ENCODE measurements at regions not wholly inside any gene's neighbourhood (a gene's known extent, or its start where the extent isn't known, plus 50 kb on each side); places are given as distances from the start of the nearest gene placed in this dataset.

DNA sequence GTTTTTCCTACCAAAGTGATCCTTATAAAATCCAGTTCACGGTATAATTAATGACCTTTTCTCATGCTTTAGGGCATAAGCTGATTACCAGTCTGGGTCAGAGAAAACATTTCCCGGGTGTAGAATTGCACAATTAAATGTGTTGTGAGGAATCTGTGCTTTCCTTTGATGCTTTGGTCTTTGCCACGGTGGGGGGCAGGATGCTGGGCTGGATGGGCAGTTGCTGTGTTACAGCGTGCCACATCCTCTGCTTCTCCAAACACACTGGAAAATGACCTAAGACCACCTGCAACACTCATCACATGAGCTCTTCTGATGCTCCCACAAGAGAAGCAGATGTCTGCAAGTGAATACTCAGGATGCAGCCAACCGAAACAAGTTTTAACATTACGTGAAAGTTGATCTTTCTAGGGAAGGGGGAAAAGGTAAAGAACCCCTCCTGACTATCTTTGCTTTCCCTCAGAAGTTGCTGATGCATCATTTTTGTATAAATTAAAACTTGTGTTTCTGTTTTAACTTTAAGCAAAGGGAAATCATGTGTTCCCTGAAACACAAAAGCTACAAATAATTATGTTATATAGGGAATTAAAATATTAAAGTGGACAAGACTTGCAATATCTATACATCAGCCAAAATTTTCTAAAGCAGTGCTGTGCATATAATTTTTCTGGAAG lies 515.3 kb upstream of the NR5A2 start:
- ChIA-PET CTCF (no interaction called here), POLR2A (ENCODE audit: low non-redundant PET) (interaction anchor here (0.5 kb wide), 1 partner anchor 1109 kb away, joined by 4 read pairs; no protein-coding TSS in a partner anchor)
- Histone ChIP-seq H3K4me3 (ENCODE audit: low read depth, low read length, poor library complexity, severe bottlenecking) (no peak overlapping the region), H3K4me1 (ENCODE audit: insufficient read depth, low read length, poor library complexity, severe bottlenecking) (no peaks in the 10 kb centered on the region), H3K27ac (ENCODE audit: low read depth, low read length, poor library complexity, severe bottlenecking) (no peak overlapping the region), H3K36me3 (ENCODE audit: insufficient read depth, low read length, poor library complexity, severe bottlenecking) (no peaks in the 10 kb centered on the region), H3K27me3 (replicated peaks; ENCODE audit: insufficient read depth, low read depth, low read length, poor library complexity) (no peaks in the 10 kb centered on the region), H3K9me3 (ENCODE audit: low read depth, low read length, poor library complexity, severe bottlenecking) (no peaks in the 10 kb centered on the region)
- no TSS peak for BruUV-seq (replicated peaks)
- intact Hi-C loops (cut with micrococcal nuclease; ENCODE audit: unreplicated experiment): no loop called here
- peak; percentile 12 for DNase-seq (ENCODE audit: low spot score)
- TF ChIP-seq, protein P1, sequence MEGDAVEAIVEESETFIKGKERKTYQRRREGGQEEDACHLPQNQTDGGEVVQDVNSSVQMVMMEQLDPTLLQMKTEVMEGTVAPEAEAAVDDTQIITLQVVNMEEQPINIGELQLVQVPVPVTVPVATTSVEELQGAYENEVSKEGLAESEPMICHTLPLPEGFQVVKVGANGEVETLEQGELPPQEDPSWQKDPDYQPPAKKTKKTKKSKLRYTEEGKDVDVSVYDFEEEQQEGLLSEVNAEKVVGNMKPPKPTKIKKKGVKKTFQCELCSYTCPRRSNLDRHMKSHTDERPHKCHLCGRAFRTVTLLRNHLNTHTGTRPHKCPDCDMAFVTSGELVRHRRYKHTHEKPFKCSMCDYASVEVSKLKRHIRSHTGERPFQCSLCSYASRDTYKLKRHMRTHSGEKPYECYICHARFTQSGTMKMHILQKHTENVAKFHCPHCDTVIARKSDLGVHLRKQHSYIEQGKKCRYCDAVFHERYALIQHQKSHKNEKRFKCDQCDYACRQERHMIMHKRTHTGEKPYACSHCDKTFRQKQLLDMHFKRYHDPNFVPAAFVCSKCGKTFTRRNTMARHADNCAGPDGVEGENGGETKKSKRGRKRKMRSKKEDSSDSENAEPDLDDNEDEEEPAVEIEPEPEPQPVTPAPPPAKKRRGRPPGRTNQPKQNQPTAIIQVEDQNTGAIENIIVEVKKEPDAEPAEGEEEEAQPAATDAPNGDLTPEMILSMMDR (conservative IDR thresholded peaks at IDR 0.05; ENCODE audit: low read depth, low read length): no peak
- no peak for TF ChIP-seq EZH2 (IDR thresholded peaks at IDR 0.05; ENCODE audit: borderline replicate concordance, low read depth, low read length, poor library complexity, severe bottlenecking)

DNA sequence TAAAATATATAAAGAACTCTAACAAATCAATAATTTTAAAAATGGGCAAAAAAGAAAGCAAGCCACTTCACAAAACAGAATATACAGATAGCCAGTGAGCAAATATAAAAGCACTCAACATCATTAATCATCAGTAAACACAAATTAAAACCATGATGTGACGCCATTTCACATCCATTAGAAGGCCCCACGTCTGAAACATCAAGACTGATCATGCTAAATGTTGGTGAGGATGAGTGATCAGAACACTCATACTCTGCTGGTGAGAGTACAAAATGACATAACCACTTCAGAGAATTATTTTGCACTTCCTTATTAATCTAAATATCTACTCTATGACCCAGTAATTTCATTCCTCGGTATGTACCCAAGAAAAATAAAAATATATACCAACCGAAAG lies 512.2 kb upstream of the NR5A2 start:
- no peak for DNase-seq (ENCODE audit: low spot score)
- Histone ChIP-seq H3K27ac (ENCODE audit: low read depth, low read length, poor library complexity, severe bottlenecking) (no peak overlapping the region), H3K36me3 (ENCODE audit: insufficient read depth, low read length, poor library complexity, severe bottlenecking) (no peaks in the 10 kb centered on the region), H3K27me3 (replicated peaks; ENCODE audit: insufficient read depth, low read depth, low read length, poor library complexity) (no peaks in the 10 kb centered on the region), H3K4me3 (ENCODE audit: low read depth, low read length, poor library complexity, severe bottlenecking) (no peak overlapping the region), H3K9me3 (ENCODE audit: low read depth, low read length, poor library complexity, severe bottlenecking) (no peaks in the 10 kb centered on the region), H3K4me1 (ENCODE audit: insufficient read depth, low read length, poor library complexity, severe bottlenecking) (no peaks in the 10 kb centered on the region)
- CTCF ChIA-PET: no interaction called here
- intact Hi-C loops (cut with micrococcal nuclease; ENCODE audit: unreplicated experiment): no loop called here
- no TSS peak for BruUV-seq (replicated peaks)
- POLR2A ChIA-PET (ENCODE audit: low non-redundant PET): no interaction called here
- TF ChIP-seq EZH2 (IDR thresholded peaks at IDR 0.05; ENCODE audit: borderline replicate concordance, low read depth, low read length, poor library complexity, severe bottlenecking): no peak
- TF ChIP-seq, protein P1 (conservative IDR thresholded peaks at IDR 0.05; ENCODE audit: low read depth, low read length): no peak

DNA sequence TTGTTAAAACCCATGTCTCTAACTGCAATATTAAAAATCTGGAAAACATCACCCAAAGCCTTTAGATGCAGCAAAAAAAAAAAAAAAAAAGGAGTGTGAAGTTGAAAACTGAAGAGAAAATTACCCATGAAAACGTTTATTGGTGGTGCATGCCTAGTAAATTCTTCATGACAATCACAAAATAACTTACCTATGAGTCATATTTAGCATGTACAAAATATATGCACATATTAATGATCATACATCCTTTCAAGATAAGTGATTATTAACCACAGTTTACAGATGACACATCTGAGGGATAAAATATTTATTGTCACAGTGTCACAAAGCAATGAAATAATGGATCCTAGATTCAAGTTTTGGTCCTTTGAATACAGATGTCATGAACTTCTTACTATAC lies 505.2 kb upstream of the NR5A2 start:
- Histone ChIP-seq H3K36me3 (ENCODE audit: insufficient read depth, low read length, poor library complexity, severe bottlenecking) (no peaks in the 10 kb centered on the region), H3K9me3 (ENCODE audit: low read depth, low read length, poor library complexity, severe bottlenecking) (no peaks in the 10 kb centered on the region), H3K27ac (ENCODE audit: low read depth, low read length, poor library complexity, severe bottlenecking) (no peak overlapping the region), H3K27me3 (replicated peaks; ENCODE audit: insufficient read depth, low read depth, low read length, poor library complexity) (no peaks in the 10 kb centered on the region), H3K4me3 (ENCODE audit: low read depth, low read length, poor library complexity, severe bottlenecking) (no peak overlapping the region), H3K4me1 (ENCODE audit: insufficient read depth, low read length, poor library complexity, severe bottlenecking) (no peaks in the 10 kb centered on the region)
- intact Hi-C loops (cut with micrococcal nuclease; ENCODE audit: unreplicated experiment): no loop called here
- ChIA-PET POLR2A (ENCODE audit: low non-redundant PET) (no interaction called here), CTCF (no interaction called here)
- no peak for DNase-seq (ENCODE audit: low spot score)
- BruUV-seq (replicated peaks): no TSS peak
- TF ChIP-seq, protein P1 (conservative IDR thresholded peaks at IDR 0.05; ENCODE audit: low read depth, low read length): no peak
- no peak for TF ChIP-seq EZH2 (IDR thresholded peaks at IDR 0.05; ENCODE audit: borderline replicate concordance, low read depth, low read length, poor library complexity, severe bottlenecking)

All from A673 (cell line).